ENCODE measurements at regions not wholly inside any gene's neighbourhood (a gene's known extent, or its start where the extent isn't known, plus 50 kb on each side); places are given as distances from the start of the nearest gene placed in this dataset.

DNA sequence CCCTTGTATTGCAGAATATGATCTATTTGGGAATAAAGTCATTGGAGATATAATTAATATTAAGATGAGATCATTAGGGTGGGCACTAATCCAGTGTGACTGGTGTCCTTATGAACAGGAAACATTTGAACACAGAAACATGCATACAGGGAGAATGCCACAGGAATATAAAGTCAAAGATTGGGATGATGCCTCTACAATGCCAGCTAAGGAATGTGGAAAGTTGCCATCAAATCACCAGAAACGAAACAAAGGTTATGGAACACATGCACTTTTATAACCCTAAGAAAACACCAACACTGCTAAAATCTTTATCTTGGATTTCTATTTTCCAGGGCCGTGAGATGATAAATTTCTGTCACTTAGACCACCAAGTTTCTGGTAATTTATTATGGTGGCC, 442.4 kb upstream of the BCHE start:
- TF ChIP-seq EZH2phosphoT487 (IDR thresholded peaks at IDR 0.05; ENCODE audit: borderline replicate concordance, low read length) = no peak
- TF ChIP-seq, protein P1, sequence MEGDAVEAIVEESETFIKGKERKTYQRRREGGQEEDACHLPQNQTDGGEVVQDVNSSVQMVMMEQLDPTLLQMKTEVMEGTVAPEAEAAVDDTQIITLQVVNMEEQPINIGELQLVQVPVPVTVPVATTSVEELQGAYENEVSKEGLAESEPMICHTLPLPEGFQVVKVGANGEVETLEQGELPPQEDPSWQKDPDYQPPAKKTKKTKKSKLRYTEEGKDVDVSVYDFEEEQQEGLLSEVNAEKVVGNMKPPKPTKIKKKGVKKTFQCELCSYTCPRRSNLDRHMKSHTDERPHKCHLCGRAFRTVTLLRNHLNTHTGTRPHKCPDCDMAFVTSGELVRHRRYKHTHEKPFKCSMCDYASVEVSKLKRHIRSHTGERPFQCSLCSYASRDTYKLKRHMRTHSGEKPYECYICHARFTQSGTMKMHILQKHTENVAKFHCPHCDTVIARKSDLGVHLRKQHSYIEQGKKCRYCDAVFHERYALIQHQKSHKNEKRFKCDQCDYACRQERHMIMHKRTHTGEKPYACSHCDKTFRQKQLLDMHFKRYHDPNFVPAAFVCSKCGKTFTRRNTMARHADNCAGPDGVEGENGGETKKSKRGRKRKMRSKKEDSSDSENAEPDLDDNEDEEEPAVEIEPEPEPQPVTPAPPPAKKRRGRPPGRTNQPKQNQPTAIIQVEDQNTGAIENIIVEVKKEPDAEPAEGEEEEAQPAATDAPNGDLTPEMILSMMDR (conservative IDR thresholded peaks at IDR 0.05; ENCODE audit: low read depth, low read length) = no peak
